ENCODE measurements at regions not wholly inside any gene's neighbourhood (a gene's known extent, or its start where the extent isn't known, plus 50 kb on each side); places are given as distances from the start of the nearest gene placed in this dataset.

DNA sequence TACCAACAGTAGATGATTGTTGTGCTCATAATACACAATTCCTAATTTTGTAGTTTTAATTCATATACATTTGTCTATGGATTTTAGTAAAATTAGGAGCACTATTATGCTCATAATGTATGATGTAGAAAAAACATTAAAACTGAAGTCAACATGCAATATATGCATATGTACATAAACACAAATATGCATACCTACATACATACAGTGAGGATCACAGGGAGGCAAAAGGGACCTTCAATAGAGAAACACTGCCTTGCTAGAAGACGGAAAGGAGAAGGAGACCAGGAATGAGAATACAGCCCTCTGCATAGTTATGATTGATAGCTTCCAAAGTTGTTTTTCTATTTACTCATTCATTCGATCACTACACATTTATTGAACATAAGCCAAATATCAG lies 606.5 kb downstream of the LMO4 start:
- TF ChIP-seq, protein P1, sequence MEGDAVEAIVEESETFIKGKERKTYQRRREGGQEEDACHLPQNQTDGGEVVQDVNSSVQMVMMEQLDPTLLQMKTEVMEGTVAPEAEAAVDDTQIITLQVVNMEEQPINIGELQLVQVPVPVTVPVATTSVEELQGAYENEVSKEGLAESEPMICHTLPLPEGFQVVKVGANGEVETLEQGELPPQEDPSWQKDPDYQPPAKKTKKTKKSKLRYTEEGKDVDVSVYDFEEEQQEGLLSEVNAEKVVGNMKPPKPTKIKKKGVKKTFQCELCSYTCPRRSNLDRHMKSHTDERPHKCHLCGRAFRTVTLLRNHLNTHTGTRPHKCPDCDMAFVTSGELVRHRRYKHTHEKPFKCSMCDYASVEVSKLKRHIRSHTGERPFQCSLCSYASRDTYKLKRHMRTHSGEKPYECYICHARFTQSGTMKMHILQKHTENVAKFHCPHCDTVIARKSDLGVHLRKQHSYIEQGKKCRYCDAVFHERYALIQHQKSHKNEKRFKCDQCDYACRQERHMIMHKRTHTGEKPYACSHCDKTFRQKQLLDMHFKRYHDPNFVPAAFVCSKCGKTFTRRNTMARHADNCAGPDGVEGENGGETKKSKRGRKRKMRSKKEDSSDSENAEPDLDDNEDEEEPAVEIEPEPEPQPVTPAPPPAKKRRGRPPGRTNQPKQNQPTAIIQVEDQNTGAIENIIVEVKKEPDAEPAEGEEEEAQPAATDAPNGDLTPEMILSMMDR (IDR thresholded peaks at IDR 0.05) = no peak
- TF ChIP-seq POLR2A (IDR thresholded peaks at IDR 0.05) (no peak), POLR2AphosphoS5 (IDR thresholded peaks at IDR 0.05) (no peak)
